ENCODE measurements at regions not wholly inside any gene's neighbourhood (a gene's known extent, or its start where the extent isn't known, plus 50 kb on each side); places are given as distances from the start of the nearest gene placed in this dataset.
A peak's percentile ranks its signal among the peaks of the same experiment; 100 is the strongest.

DNA sequence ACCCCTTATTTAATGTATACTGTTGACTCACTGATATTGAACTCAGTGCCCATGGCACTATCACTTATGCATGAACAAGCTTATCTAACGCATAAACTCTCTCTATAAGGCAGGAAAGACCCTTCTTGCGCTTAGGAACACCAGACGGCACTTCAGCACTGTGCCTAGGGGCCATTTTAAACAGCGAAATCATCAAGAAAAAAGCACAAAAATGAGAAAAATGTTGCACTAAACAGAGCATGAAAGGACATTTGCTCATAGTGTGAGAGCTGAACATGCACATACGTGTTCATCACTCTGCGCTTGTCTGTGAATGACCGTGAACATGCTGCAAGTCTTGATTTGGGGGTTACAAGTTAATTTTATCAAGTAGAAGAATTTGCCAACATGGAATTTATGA is 109.6 kb downstream of the WDR11 start:
- no peak for DNase-seq

DNA sequence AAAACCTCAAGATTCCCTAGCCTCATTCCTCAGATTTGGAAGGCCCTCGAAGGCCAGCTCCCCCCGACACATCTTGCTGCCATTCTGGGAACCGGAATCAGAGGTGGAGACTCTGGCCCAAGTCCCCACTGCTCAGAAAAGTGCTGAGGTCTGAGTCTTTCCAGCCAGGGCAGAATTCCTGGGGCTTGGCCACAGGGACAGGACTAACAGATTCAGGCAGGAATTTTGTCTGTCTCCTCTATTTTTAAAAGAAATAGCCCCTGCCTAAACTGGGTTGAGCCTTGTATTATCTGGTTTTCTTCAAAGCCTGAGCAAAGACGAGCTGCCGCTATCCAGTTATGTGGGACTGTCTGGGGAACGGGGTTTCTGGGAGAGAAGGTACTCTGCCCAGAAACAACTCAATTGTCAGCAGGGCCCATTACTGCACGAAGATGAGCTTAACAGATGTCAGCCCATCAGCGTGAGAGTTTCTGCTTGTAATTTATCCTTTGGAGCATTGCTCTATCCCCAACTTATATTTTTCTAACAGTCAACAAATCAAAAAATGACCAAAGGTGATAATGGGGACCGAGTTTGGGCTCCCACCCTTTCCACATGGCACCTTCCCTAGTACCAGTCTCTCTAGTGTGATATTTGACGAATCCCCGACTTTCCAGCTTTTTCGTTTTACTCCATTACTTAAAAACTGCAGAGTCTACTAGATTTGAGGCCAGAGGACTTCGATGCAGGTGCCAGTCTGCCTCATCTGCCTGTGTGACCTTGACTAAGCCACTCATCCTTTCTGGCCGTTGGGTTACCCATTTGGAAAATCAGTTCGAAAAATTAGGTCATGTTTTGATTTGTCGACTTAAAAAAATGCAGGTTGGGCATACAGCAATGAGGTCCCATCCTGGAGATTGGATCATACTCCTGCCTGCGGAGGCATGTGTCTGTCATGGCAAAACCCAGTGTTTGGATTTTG is 110.9 kb downstream of the WDR11 start:
- no peak for DNase-seq

DNA sequence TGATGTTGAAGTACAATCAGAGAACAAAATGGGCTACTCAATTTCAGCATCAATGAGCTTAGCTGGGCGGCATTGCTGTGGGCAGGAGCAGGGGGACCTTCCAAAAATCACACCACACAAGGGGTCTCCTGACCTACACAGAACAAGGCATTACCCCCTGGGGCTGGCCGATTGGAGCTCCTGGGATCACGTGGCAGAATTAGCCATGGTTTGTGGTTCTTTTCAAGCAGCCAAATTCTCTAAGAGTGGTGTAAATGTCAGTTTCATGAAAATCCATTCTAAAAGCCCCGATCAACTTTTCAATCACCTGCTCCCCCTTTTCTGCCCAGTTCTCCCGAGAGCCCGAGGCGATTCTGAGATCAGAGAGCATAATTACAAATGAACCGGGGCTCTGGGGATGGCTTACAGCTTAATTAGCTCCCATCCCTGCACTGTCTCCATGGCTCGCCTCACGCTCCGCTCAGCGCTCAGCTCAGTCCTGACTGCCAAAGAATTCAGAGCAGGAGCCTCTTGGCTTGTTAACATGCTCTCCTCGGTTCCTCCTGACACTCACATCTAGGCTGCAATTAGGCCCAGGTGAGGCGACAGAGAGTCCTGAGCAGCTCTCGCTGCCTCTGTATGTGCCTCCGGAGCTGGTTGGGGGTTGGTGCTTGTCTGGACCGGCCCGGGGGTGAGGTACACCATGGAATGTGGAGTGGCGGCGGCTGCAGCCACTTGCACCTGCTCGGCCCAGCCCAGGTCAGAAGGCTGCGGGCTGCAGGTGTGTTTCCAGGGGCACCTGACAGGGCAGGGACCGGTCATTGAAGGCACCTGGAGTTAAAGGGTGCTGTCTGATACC is 111.8 kb downstream of the WDR11 start:
- DNase-seq, result no peak

DNA sequence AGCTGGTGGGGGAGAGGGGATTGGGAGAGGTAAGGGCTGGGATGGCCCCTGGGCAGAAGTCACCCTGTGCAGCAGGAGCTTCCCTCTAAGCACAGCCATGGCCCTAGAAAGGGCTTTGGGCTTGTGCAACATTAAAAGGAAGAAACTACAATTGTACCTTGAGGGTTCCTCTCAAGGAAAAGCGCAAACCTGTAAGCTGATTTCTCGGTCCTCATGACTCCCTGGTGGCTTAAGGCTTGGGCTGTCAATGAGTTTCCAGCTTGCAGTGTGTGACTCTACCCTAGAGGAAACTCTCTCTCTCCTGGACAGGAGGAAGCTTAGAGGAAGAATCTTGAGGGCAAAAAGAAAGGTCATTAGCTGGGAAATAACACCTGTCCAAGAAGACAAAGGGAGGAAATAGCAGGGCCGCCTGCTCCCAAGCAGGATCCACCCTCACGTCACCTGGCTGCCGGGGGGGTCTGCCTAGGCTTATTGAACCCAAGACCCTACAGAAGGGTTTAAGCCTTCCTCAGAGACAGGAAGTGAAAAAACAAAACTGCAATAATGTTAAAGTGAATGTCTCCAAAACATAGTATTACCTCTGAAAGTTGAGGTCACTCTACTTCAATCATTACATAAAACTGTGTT is 112.5 kb downstream of the WDR11 start:
- DNase-seq, result no peak

DNA sequence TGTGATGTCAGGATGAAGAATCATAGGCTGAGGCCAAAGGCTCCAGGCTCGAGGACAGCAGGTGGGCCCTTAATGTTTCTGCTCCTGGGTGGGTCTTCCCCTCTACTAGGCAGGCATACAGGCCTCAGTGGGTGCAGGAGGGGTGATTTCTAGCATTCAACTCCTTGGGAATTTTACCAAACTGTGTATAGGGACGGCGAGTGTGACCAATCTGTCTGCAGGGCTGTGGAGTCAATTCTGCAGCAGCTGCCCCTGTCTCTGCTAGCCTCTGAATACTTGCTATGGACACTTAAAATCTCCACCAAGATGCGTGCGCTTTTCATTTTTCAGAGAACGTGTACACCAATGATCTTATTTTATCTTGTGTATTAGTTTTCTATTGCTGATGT is 115.5 kb downstream of the WDR11 start:
- no peak for DNase-seq

DNA sequence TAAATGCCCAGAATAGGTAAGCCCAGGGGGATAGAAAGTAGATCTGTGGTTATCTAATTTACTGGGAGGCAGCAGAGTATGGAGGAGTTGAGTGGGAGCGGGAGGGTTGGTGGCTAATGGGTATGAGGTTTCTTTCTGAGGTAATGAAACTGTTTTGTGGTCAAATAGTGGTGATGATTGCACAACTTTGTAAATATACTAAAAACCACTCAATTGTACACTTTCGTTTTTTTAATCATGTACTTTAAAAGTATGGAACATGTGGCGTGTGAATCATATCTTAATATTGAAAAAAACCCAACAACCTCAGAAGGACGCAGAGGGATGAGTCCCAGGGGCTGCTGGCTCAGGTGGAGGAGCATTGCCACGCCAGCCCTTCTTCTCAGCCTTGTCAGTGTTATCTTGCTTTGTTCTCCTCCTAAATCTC is 118.1 kb downstream of the WDR11 start:
- DNase-seq, result peak; percentile 8

DNA sequence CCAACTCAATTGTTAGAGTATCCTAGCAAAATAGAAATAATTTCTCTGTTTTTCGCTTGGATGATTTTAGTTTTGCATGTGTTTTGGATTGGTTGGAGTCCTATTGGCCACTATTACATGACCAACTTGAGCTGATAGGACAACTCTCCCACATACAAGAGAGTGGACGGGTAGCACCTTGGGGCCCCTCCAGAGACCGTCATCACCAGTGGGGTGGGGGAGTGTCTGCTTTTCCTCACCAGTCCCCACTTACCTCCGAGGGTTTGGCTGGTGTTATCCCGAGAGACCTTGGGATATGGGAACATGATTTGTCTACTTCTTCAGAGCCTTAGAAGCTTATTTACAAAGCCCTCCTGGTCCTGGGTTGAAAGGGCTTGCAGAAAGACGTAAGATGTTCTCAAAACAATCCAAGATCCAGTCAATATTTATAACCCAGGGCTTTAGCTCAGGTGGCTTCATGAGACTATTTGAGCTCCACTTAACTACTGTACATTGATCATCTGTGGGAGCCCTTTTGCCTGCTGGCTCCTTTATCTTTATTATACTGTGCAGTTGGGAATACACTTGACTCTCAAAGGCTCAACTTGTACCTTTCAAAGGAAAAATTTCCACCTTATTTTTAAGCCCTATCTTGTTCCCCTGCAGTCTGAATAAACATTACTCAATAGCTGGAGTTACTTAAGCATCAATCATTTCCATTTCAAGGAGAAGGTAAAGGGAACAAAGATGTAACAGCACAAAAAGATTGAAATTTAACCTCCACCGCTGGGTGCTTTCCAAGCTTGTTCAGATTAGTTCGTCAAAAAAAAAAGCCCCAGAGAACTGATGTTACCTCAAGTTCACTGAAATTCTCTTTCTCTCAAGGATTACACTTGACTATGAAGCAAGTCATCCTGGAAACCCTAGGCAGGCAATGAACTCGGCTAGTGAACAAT is 119.7 kb downstream of the WDR11 start:
- DNase-seq, result no peak

DNA sequence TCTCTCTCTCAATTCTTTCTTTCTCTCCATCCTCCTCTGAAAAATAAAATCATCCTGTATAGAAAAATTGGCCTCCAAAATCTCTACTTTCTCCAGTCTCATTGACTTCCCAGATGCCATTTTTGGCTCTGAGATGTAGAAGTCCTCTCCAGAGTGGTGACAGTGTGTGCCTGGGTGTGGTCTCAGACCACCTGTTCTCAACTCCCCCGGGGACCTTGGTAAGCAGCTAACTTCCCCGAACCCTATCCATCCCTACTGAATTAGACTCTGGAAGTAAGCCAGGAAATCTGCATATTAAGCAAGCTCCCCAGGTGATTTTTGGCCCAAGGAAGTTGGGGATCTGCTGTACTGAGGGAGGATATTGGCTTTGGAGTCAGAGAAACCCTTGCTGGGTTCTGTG is 120.5 kb downstream of the WDR11 start:
- DNase-seq, result no peak

DNA sequence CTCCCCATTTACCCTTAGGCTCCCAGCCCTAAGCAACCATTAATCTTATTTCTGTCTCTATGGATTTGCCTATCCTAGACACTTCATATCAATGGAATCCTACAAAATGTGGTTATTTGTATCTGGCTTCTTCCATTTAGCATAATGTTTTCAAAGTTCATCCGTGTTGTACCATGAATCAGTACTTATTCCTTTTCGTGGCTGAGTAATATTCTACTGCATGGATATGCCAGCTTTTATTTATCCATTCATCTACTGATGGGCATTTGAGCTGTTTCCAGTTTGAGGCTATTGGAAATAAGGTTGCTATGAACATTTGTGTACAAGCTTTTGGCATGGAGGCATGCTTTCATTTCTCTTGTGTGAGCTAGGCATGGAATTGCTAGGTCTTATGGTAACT is 121.1 kb downstream of the WDR11 start:
- DNase-seq, result no peak

DNA sequence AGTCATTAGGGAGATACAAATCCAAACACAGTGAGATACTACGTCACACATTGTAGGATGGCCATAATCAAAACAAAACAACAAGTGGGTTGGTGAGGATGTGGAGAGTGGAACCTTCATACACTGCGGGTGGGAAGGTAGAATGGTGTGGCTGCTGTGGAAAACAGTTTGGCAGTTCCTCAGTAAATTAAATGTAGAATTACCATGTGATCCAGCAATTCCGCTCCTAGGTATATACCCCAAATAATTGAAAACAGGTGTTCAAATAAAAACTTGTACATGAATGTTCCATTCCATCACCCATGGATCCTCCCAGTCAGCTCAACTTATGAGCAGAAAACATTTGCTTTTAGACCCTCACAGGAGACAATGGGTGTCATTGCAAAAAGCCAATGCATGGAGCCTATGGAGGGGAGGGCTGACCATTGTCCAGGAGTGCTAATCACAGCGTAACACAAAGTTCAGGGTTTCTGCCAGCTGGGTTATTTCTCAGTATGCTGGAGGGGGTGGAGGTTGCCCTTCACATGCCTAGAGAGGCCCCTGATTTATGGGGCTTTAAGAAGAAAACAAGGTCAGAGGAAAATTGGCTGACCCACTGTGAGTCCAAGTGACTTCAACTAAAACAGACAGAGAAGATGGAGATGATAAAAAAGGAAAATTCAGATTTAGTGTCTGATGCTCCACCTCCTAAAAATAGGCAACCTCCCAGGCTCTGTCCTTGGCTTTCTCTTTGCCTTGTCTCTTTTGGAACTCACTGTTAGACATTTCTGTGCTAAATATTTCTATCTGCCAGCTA is 124.1 kb downstream of the WDR11 start:
- DNase-seq, result no peak

DNA sequence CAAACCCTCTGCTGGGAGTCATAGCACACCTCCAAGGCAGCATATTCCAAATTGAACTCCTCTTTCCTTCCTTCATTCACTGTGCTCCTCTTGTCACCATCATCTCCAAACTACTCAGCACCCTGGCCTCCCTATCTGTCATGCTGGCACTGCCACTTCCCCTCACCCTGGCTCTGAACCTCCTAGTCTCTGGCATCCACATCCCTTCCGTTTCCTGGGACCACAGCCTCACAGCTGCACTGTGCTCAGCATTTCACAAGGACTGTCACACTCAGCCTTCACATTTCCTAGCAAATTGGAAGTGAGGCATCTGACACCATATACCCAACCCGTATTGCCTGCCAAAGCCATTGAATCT is 124.7 kb downstream of the WDR11 start:
- DNase-seq, result no peak

DNA sequence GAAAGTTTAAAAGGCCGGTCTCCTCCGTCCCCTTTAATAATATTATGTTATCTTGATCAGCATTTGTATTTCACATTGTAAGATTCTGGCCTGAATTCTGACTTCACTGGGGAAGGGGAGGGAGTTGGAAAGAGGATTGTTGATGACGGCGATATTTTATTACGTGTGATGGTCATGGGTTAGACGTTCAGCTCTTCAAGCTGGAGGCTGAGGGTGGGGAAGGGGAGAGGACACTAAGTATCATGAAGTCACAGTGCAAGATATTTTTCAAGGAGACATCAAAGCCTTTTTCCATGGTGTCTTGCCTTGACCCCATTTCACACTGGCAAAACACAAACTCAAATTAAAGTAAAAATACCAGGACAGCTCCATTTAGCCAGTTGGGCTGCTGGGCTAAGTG is 126.7 kb downstream of the WDR11 start:
- DNase-seq, result no peak

DNA sequence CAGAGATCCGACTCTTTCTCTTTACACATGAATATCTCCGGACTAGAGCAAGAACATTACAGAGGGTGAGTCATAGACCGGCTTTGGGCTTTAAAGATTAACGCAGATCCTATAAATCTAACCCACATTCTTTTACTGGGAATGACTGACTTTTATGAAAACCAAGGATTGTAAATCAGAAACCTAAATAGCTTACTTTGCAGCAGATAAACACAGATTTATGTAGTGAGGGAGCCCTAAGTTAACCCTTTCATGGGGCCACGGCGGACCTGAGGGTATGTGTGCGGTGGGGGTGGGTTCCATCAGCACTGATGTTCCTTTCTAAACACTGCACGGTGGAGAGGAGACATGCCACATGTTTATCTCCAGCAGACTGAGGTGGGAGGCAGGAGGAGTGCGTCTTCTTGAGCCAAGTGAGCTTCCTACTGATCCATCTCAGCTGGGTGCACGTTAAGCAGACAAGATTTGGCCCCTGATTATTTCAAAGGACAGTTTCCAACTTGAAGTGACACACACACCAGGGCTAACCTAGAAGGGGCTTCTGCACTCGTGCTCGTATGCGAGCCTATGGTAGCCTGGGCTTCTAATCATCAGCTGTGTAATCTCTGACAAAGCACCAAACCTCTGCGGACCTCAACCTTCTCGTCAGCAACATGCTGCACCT is 127.6 kb downstream of the WDR11 start:
- no peak for DNase-seq

DNA sequence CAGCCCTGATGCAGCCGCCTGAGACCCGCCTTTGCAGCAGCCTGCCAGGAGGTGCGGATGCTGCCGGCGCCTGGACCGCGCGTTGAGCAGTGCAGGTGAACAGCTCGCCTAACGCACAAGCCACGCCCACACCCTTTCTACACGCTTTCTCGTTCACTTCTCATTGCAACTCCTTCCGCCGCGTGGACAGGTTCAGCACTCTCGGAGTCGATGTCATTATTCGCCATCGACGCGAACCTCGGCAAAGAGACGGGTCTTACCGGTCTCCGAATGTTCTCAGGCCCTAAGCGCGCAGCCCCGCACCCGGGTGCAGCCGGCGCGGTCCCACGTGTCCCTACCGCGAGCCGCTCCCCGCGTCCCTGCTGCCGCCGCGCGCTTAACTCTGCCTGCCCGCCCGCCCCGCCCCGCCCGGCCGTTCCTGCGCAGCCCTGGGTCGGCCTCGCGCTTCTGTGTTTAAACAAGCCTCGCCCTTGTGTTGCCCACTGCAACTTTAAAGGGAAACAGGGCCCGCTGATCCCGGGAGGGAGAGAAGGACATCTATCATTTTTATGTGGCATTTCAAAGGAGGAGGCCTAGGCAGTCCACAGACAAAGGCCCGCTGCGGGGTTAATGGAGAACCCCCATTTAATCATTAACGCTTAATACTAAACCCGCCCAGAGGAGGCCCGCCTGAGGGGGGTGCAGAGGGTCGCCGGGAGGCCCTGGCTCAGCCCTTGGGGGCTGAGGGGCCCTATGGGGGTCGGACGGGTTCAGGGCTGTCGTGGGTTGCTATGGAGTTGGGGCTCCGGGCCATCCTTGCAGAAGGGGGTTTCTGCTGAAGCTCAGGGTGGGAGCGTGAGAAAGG is 128.5 kb downstream of the WDR11 start:
- peak; percentile 43 for DNase-seq

DNA sequence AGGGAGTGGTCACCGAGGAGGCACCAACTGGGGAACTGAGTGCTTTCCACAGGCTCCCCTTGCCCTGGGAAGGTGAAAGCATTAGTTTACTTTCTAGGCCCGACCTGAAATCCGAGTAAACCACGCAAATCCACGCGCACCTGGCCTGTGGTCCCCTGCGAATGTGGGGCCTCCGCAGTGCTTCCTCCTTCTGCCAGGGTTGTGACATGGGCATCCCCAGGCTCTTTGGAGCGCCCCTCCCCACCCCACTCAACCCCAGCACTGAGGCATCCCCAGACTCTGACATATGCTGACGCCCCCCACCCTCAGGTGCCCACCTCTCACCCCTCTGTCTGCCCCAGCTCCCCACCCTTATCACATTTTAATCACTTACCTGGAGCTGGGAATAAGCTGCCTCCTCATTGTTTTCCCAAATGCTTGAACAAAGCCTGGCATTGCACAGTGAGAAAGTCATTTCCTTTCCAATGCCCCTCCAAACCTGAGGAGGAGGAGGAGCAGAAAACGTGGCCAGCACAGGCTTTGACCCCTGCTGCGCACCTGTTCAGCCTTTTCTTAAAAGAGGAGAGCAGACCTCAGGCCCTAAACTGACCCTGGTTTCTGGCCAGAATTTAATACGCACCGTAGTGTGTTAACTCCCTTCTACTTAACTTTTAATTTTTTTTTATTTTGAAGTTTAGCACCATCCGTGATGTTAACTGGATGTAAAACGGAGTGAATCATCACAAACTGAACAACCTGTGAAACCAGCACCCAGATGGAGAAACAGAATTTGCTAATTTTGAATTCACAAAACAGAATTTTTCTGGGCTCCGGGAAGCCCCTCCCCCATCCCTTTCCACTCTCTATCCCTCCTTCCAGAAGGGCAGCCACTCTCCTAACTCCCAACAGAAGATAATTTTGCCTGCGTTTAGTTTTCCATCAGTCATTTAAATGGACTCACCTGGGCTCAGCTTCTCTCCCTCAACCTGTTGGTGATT is 129.4 kb downstream of the WDR11 start:
- DNase-seq, result no peak

DNA sequence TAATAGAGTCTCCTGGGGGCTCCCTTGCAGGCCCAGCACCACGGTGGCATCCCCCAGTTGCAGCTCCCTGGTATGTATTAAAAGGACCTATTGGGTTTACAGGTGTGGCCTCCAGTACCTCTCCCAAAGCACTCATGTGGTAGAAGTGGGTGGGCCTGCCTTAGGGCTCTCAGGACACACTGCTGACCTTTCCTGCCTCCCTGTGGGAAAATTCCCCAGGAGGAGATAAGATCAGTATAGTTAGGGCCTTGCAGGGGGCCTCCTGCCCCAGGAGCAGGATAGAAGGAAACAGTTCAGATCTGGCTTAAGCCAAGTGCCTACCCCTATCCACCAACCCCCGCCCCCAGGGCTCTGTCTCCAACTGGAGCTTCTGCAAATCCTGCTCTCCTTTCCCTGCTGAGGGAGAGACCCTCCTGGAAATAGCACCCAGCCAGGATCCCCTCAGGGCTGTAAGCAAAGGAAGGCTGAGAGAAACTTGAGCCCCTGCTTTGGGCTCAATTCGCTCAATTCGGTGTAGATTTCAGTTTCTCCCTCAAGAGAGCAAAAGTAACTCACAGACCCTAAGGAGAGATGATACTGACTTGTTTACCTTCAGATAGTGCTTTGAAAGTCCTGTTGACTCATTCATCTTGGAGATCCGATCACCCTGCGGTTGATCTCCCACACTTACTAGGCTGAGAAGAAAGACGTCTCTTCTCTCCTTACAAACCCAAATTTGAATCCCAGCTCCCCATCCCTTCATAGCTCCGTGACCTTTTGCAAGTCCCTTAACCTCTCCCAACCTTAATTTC is 130.6 kb downstream of the WDR11 start:
- DNase-seq, result no peak

DNA sequence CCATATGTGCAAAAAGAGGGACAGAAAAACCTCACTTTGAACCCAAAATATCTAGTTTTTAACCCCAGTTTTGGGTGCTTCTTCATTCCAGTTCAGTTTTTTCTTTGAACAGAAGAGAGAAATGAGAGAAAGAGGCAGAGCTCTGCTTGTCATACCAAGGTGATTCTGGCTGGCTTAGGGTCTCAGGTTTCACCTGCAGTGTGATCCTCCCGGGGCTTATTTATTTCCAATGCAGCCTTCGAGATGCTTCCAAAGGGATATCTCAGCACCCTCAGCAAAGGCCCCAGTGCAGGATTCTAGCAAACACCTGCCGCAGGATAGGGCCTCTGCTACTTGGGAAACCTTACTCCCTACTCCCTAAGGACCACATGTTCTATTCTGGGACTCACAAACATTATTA is 131.3 kb downstream of the WDR11 start:
- DNase-seq, result no peak

DNA sequence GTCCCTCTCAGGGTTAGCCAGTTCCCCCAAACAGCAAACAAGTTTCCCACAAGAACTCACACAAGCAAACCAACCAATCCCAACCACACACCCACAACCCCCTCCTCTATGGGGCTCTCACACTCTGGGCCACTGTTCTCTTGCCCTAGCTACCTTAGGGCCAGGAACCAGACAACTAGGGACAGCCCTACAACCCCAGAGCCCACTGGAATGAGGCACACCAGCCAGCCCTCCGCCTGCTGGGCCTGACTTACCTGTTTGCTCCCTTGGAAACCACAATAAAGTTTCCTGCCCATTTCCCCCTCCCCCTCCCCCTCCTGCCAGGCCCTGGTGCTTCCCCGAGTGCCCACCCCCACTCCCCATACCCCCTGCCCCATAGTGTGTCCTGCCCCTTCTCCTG is 132.6 kb downstream of the WDR11 start:
- no peak for DNase-seq
